Parathyroid adenoma (tissue), 2 donors: ENCODE measurements at regions not wholly inside any gene's neighbourhood (a gene's known extent, or its start where the extent isn't known, plus 50 kb on each side); places are given as distances from the start of the nearest gene placed in this dataset.
"Not testable (repeated sequence)": the region's sequence is repeated elsewhere in the genome, so short reads cannot be mapped to it uniquely, and the experiment has no call there.

ENCODE experiments used
- H2AFZ ChIP-seq: fragments of 300-600 bp; sonication (generic); one replicate; pipeline ENCODE4 v1.7.0; 2017; ENCODE audit warnings: antibody characterized with exemption, mild to moderate bottlenecking
- H3K27ac ChIP-seq: fragments of 300-600 bp; sonication (generic); one replicate; pipeline ENCODE4 v1.7.0; 2017
- H3K27me3 ChIP-seq: fragments of 300-600 bp; sonication (generic); one replicate; pipeline ENCODE4 v1.7.0; 2017; ENCODE audit warnings: low read length; ENCODE audit not compliant: control insufficient read depth, insufficient read depth
- H3K36me3 ChIP-seq: fragments of 300-600 bp; sonication (generic); one replicate; pipeline ENCODE4 v1.7.0; 2017; ENCODE audit warnings: low read length; ENCODE audit not compliant: control insufficient read depth, insufficient read depth
- H3K4me1 ChIP-seq: fragments of 300-600 bp; sonication (generic); one replicate; pipeline ENCODE4 v1.7.0; 2017; ENCODE audit warnings: control low read depth
- H3K4me2 ChIP-seq: fragments of 300-600 bp; sonication (generic); one replicate; pipeline ENCODE4 v1.7.0; 2017; ENCODE audit warnings: low read length
- H3K4me3 ChIP-seq: fragments of 300-600 bp; sonication (generic); one replicate; pipeline ENCODE4 v1.7.0; 2017; ENCODE audit warnings: low read depth, low read length
- H3K79me2 ChIP-seq: fragments of 300-600 bp; sonication (generic); one replicate; pipeline ENCODE4 v1.7.0; 2017; ENCODE audit warnings: control low read depth
- H3K9ac ChIP-seq: fragments of 300-600 bp; sonication (generic); one replicate; pipeline ENCODE4 v1.7.0; 2017; ENCODE audit warnings: mild to moderate bottlenecking
- H3K9me3 ChIP-seq: fragments of 300-600 bp; sonication (generic); one replicate; pipeline ENCODE4 v1.7.0; 2017; ENCODE audit warnings: low read length; ENCODE audit not compliant: control insufficient read depth
- TF ChIP-seq, protein P1 (sequence below): fragments of 300-600 bp; sonication (generic); IDR thresholded peaks from one replicate; pipeline ENCODE4 v1.7.0; 2017; ENCODE audit warnings: antibody characterized with exemption, mild to moderate bottlenecking
- donor health status: primary hyperparathyroidism.

GRCh38 chr12:68397566-68398158 lies 65.5 kb upstream of the MDM1 start:
- no peak overlapping the region for H2AFZ ChIP-seq
- no peaks in the 10 kb centered on the region for H3K36me3 ChIP-seq
- no peaks in the 10 kb centered on the region for H3K4me1 ChIP-seq
- H3K27me3 ChIP-seq, result no peaks in the 10 kb centered on the region
- H3K4me3 ChIP-seq, result no peak overlapping the region
- no peak overlapping the region for H3K4me2 ChIP-seq
- no peaks in the 10 kb centered on the region for H3K79me2 ChIP-seq
- TF ChIP-seq, protein P1, sequence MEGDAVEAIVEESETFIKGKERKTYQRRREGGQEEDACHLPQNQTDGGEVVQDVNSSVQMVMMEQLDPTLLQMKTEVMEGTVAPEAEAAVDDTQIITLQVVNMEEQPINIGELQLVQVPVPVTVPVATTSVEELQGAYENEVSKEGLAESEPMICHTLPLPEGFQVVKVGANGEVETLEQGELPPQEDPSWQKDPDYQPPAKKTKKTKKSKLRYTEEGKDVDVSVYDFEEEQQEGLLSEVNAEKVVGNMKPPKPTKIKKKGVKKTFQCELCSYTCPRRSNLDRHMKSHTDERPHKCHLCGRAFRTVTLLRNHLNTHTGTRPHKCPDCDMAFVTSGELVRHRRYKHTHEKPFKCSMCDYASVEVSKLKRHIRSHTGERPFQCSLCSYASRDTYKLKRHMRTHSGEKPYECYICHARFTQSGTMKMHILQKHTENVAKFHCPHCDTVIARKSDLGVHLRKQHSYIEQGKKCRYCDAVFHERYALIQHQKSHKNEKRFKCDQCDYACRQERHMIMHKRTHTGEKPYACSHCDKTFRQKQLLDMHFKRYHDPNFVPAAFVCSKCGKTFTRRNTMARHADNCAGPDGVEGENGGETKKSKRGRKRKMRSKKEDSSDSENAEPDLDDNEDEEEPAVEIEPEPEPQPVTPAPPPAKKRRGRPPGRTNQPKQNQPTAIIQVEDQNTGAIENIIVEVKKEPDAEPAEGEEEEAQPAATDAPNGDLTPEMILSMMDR, result no peak
- no peak overlapping the region for H3K9ac ChIP-seq
- H3K9me3 ChIP-seq, result no peaks in the 10 kb centered on the region
- no peak overlapping the region for H3K27ac ChIP-seq

GRCh38 chr12:68398689-68399088 lies 66.5 kb upstream of the MDM1 start:
- H3K79me2 ChIP-seq, H3K36me3 ChIP-seq, H2AFZ ChIP-seq, H3K9ac ChIP-seq, H3K4me2 ChIP-seq, H3K4me3 ChIP-seq, H3K27me3 ChIP-seq, H3K27ac ChIP-seq, H3K9me3 ChIP-seq, H3K4me1 ChIP-seq: not testable (repeated sequence)

DNA sequence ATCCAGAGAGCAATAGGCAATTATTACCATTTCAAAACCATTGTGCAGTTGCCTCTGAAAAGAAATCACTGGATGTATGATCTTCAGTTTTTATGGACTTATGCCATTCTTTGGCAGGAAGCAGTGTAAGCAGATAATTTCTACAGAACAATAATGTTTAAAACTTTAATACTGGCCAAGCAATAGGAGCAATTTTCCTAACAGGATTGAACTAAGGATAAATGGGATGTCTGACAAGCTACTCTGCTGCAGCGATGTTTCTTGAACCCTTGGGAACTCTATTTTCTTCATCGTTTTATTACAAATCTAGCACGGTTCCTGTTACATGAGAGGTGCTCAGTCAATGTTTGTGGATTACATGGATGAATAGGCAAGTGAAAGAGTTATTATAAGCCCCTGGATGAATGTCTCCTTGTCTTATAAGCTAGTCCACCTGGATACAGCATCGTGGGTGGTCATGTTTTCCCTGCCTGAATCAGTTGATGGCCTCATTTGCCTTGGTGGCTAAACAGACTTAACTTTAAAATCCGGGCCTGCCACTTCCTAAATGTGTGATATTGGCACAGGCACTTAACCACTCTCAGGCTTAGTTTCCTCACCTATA lies 68.2 kb upstream of the MDM1 start:
- Histone ChIP-seq H2AFZ (no peak overlapping the region), H3K79me2 (no peaks in the 10 kb centered on the region)

GRCh38 chr12:68402422-68402821 lies 70.3 kb upstream of the MDM1 start:
- H3K36me3 ChIP-seq, result no peaks in the 10 kb centered on the region
- H3K4me1 ChIP-seq, result peaks cover 14% of the 10 kb centered on the region
- no peak overlapping the region for H3K27ac ChIP-seq
- no peaks in the 10 kb centered on the region for H3K27me3 ChIP-seq
- H3K79me2 ChIP-seq, result no peaks in the 10 kb centered on the region
- H3K4me2 ChIP-seq, result no peak overlapping the region
- no peak overlapping the region for H3K9ac ChIP-seq
- H3K4me3 ChIP-seq, result no peak overlapping the region
- no peaks in the 10 kb centered on the region for H3K9me3 ChIP-seq
- TF ChIP-seq, protein P1, result no peak
- no peak overlapping the region for H2AFZ ChIP-seq

More for the DNA sequence above, 68.2 kb upstream of the MDM1 start:
- no peak overlapping the region for H3K9ac ChIP-seq
- H3K4me1 ChIP-seq, result peaks cover 2% of the 10 kb centered on the region
- H3K36me3 ChIP-seq, result no peaks in the 10 kb centered on the region
- H3K27me3 ChIP-seq, result no peaks in the 10 kb centered on the region
- H3K4me2 ChIP-seq, result no peak overlapping the region
- no peak overlapping the region for H3K4me3 ChIP-seq
- TF ChIP-seq, protein P1, result no peak
- no peak overlapping the region for H3K27ac ChIP-seq
- no peaks in the 10 kb centered on the region for H3K9me3 ChIP-seq

DNA sequence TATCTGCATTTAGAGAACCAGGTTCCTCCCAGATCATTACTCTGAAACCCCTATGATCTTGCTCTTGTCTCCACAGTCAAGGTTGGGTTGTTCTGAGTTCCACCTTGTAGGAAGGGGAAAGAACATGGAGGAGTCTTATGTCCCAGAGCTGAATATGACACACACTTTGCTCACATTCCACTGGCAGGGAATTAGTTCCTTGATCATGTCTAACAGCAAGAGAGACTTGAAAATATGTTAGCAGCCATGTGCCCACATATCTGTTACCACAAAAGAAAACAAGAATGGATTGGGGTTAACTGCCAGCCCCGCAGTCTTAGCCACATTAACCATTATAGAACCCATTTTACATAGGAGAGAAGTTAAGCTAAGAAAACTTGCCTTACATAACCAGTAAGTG lies 71.1 kb upstream of the MDM1 start:
- Histone ChIP-seq H3K4me3 (no peak overlapping the region), H3K4me1 (peaks cover 14% of the 10 kb centered on the region), H3K79me2 (no peaks in the 10 kb centered on the region), H3K9ac (no peak overlapping the region), H3K4me2 (no peak overlapping the region), H3K27ac (no peak overlapping the region), H3K36me3 (no peaks in the 10 kb centered on the region), H3K9me3 (no peaks in the 10 kb centered on the region), H3K27me3 (no peaks in the 10 kb centered on the region), H2AFZ (no peak overlapping the region)
- TF ChIP-seq, protein P1, result no peak
